Fibroblast of lung (primary cell): ENCODE measurements at regions not wholly inside any gene's neighbourhood (a gene's known extent, or its start where the extent isn't known, plus 50 kb on each side); places are given as distances from the start of the nearest gene placed in this dataset.

Experiments used
- EZH2 ChIP-seq: IDR thresholded peaks from 2 replicates; pipeline ENCODE4 v1.5.1; 2012; ENCODE audit warnings: low read length, control low read depth, mild to moderate bottlenecking; ENCODE audit errors: missing control alignments
- TF ChIP-seq, protein P1 (sequence below), 2 donors: IDR thresholded peaks in 1 of 2; conservative IDR thresholded peaks in 1 of 2; 1 replicate in 1 of 2; 2 replicates in 1 of 2; pipeline ENCODE4 v1.5.1; 2011 to 2012; ENCODE audit warnings: low read length in 2 of 2, control low read depth in 1 of 2, inconsistent platforms in 1 of 2, low read depth in 1 of 2, mild to moderate bottlenecking in 1 of 2

DNA sequence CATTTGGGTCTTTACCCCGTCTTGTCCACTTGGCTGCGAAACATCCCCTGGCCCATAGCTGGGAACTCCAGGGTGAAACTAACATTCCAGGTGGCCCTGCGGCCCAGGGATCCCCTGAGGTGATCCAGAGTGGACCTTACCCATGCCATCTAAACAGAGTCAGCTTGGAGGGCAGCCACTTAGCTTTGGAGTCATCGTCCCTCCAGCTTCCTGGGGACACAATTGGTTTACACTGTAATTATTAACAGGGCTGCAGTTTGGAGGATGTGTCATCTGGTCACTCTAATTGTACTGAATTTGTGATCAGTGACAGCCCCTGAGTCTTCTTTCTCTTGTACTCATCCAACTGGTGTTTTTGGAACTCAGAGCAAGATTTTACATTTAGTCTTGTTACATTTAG is 149.9 kb downstream of the ENGASE start:
- TF ChIP-seq, protein P1, sequence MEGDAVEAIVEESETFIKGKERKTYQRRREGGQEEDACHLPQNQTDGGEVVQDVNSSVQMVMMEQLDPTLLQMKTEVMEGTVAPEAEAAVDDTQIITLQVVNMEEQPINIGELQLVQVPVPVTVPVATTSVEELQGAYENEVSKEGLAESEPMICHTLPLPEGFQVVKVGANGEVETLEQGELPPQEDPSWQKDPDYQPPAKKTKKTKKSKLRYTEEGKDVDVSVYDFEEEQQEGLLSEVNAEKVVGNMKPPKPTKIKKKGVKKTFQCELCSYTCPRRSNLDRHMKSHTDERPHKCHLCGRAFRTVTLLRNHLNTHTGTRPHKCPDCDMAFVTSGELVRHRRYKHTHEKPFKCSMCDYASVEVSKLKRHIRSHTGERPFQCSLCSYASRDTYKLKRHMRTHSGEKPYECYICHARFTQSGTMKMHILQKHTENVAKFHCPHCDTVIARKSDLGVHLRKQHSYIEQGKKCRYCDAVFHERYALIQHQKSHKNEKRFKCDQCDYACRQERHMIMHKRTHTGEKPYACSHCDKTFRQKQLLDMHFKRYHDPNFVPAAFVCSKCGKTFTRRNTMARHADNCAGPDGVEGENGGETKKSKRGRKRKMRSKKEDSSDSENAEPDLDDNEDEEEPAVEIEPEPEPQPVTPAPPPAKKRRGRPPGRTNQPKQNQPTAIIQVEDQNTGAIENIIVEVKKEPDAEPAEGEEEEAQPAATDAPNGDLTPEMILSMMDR (conservative IDR thresholded peaks at IDR 0.05 in 1 of 2, IDR thresholded peaks at IDR 0.05 in 1 of 2; ENCODE audit: low read depth in 1 of 2, low read length in 2 of 2): no peak
- no peak for TF ChIP-seq EZH2
